ENCODE measurements at regions not wholly inside any gene's neighbourhood (a gene's known extent, or its start where the extent isn't known, plus 50 kb on each side); places are given as distances from the start of the nearest gene placed in this dataset.
"Not testable (repeated sequence)": the region's sequence is repeated elsewhere in the genome, so short reads cannot be mapped to it uniquely, and the experiment has no call there.

- no peak overlapping the region for H3K4me3 ChIP-seq (replicated peaks; ENCODE audit: low read depth, low read length)
- no peak for DNase-seq (ENCODE audit: low read depth)
- no peak for TF ChIP-seq CTCF (IDR thresholded peaks at IDR 0.05; ENCODE audit: low read length, missing control alignments)
These were observed 113.0 kb upstream of the KIF2A start for GRCh38 chr5:62192958-62193357.

DNA sequence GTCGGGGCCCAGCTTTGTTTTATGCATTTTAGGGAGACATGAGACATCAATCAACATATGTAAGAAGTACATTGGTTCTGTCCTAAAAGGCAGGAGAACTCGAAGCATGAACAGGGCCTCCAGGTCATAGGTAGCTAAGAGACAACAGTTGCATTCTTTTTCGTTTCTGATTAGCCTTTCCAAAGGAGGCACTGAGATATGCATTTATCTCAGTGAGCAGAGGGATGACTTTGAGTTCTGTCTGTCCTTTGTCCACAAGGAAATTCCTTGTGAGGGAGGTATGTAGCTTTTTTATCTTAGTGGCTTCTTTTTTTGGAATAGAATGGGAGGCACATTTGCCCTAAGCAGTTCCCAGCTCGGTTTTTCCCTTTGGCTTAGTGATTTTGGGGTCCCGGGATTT lies 109.5 kb upstream of the KIF2A start:
- DNase-seq (ENCODE audit: low read depth); H3K4me3 ChIP-seq (replicated peaks; ENCODE audit: low read depth, low read length): not testable (repeated sequence)

- TF ChIP-seq CTCF (IDR thresholded peaks at IDR 0.05; ENCODE audit: low read length, missing control alignments), result no peak
- no peak for DNase-seq (ENCODE audit: low read depth)
These were observed 108.3 kb upstream of the KIF2A start for GRCh38 chr5:62197697-62198096.

GRCh38 chr5:62198421-62198820 lies 107.6 kb upstream of the KIF2A start:
- TF ChIP-seq CTCF (IDR thresholded peaks at IDR 0.05; ENCODE audit: low read length, missing control alignments), result no peak
- no peak overlapping the region for H3K4me3 ChIP-seq (replicated peaks; ENCODE audit: low read depth, low read length)
- DNase-seq (ENCODE audit: low read depth), result no peak

More at GRCh38 chr5:62197697-62198096, 108.3 kb upstream of the KIF2A start:
- no peak overlapping the region for H3K4me3 ChIP-seq (replicated peaks; ENCODE audit: low read depth, low read length)

GRCh38 chr5:62199792-62200716 lies 106.0 kb upstream of the KIF2A start:
- H3K4me3 ChIP-seq (replicated peaks; ENCODE audit: low read depth, low read length), result no peak overlapping the region
- no peak for TF ChIP-seq CTCF (IDR thresholded peaks at IDR 0.05; ENCODE audit: low read length, missing control alignments)
- no peak for DNase-seq (ENCODE audit: low read depth)

- peak; percentile 10 for TF ChIP-seq CTCF (IDR thresholded peaks at IDR 0.05; ENCODE audit: low read length, missing control alignments)
- DNase-seq (ENCODE audit: low read depth), result peak; percentile 6
- H3K4me3 ChIP-seq (replicated peaks; ENCODE audit: low read depth, low read length), result no peak overlapping the region
These were observed 99.7 kb upstream of the KIF2A start for GRCh38 chr5:62206150-62206829.

DNA sequence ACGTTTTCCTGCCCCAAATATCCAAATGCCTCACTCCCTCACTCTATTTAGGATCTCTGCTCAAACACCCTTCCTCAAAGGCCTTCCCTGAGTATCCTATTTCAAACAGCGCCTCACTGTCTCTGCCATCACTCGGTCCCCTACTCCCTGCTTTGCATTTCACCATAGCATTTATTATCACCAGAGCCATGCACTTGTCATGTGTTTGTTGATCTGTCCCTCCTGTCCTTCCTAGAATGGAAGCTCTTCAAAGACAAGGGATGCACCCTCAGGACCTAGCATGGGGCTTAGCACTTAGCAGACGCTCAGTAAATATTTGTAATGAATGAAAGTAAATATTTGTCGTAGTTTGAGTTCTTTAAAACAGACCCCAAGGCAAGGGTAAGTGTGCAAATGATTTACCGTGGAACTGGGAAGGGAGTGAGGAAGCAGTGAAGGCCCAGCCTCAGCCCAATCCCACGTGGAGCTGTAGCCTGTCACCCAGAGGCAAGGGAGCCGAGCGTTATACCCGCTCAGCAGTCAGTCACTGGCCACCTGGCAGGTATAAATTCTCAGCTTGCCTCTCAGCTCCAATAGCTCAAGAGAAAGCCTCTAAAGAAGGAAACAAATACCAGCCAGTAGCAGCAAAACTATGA lies 97.7 kb upstream of the KIF2A start:
- no peak overlapping the region for H3K4me3 ChIP-seq (replicated peaks; ENCODE audit: low read depth, low read length)
- no peak for DNase-seq (ENCODE audit: low read depth)
- TF ChIP-seq CTCF (IDR thresholded peaks at IDR 0.05; ENCODE audit: low read length, missing control alignments), result no peak
